Stimulated activated CD8-positive, alpha-beta memory T cell treated with anti-CD3 and anti-CD28 coated beads, Interleukin-15, amount 100 ng/mL, for 24 hours (primary cell): ENCODE measurements at regions not wholly inside any gene's neighbourhood (a gene's known extent, or its start where the extent isn't known, plus 50 kb on each side); places are given as distances from the start of the nearest gene placed in this dataset.

Source experiments
- DNase-seq: peaks from one replicate; pipeline ENCODE4 v3.0.0-alpha.2; 2020; ENCODE audit warnings: low read depth

DNA sequence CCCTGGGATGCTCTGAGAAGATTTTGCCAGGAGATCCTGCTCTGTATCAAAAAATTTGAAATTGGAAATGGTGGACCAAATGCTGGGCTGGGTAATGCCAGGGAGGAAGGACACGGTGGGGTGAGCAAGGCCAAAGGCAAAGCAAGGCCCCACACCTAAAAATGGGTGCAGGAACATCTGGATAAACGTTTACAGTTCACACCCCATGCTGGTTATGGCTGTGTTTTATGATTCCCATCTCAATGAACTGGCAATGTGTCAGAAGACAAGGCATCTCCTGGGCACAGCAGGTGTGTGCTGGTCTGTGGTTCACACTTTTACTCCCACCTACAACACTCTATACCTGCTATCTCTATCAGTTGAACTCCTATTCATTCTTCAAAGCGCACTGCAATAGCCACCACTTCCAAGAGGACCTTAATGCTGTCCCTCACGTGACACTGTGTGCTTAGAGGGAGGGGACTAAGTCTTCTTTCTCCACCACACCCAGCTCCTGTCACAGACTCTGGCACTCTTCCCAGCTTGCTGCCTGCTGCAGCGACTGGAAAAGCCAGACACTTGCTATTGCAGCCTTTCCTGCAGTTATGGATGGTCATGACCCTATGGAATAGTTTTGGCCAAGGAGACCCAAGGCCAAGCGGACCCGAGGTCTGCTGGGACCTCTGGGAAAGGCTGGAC lies 277.5 kb downstream of the CTTN start:
- no peak for DNase-seq

DNA sequence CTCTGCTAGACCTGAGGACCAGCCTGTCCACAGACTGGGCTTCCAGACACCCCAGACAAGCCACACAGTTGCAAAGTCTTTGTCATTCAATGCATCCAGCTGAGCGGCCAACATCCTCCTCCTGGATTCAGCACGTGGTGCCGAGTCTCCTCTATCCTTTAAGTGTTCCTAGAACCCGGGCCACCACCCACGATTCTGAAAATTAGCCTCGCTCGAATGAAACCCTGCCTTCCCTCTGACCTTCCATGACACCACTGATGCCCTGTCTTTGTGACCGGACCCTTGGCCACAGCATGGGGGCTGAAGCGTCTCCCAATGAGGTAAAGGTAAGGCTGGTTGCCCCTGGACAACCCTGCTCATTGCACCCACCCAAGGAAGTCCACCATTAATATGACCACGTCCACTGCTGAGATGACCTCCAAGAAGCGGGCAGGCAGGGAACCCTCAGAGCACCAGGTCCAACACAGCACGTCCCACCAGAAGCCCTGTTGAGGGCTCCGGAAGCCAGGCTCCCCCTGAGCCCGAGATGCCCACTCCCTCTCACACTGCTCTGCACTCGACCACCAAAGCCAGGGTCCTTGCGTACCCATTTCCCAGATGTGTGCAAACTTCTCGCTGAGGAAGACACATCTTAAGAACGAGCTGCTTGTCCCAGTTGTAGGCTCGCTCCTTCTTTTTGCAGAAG lies 279.0 kb downstream of the CTTN start:
- no peak for DNase-seq

DNA sequence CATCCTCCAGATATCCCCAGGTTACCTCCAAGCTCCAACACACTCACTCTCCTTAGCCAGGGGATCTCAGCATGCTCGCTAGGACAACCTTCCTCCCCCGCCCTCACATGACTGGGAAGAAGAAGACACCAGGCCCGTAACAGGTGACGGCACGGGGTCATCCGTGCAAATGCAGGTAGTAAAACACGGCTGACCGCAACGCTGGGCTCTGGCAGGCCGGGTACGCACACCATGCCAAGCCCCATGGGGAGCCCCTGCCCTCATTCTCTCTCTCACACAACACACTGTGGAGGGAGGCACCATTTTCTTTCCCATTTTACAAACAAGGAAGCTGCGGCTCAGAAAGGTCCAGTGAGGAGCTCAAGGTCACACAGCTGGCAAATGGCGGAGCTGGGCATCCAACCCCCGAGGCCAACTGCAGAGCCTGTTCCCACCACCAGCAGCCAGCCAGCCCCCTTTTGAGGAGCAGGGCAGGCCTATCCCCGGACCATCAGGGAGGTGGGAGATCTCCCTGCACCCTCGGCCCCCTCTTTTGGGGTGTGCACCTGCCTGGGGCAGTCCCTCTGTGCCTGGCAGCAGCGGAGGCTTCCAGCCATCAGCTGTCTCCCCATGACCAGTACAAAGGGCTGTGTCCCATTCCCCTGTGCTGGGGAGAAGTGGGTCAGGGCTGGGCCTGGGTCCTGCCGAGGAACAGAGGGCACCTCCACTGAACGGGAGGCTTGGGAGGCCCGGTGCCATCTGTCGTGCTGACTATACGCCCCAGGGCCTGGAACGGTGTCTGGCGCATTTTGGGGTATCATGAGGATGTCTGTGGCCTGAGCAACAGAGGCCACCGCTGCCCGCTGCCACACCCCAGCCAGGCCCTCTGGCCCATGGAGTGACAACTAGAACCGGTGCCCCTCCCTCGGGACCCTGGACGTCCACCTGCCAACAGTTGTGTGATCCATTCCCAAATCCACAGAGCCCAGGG lies 280.9 kb downstream of the CTTN start:
- DNase-seq: no peak

DNA sequence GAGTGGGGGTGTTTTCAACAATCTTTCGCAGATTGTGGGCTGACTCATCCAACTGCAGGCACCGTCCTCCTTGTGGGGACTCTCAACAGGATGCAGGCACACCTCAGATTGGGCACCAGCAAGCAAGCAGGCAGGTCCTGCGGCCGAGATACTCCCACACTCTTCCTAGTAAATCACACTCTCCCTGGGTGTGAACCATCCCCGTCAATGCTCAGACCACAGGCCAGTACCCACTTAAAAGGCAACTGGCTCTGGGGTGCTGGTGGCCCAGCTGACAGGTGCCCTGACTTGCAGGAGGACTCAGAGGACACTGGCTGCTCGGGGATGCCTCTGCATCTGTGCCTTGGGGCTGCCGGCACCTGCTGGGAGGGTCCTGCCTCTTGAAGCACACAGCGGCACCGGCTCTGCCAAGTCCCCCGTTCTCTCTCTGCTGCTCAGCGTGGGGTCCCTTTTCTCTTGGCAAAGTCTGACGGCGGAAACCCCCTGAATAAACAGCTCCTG lies 282.5 kb downstream of the CTTN start:
- DNase-seq: no peak

DNA sequence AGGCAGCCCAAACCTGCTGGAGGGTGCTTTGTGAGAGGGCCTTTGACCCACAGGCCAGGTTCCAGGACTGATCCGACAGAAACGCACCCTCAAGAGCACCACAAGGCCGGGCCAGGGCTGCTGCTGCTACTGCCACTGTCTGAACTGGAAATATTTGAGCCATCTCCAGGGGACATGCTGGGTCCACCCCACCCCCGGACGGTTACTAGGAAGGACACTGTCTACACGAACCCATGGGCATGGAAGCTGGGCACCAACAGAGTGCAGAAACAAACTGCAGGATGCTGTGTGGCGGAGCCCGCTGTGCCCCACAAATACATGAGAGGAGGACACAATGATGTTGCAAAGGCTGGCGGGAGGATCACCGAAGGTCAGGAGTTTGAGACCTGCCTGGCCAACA lies 283.7 kb downstream of the CTTN start:
- no peak for DNase-seq

DNA sequence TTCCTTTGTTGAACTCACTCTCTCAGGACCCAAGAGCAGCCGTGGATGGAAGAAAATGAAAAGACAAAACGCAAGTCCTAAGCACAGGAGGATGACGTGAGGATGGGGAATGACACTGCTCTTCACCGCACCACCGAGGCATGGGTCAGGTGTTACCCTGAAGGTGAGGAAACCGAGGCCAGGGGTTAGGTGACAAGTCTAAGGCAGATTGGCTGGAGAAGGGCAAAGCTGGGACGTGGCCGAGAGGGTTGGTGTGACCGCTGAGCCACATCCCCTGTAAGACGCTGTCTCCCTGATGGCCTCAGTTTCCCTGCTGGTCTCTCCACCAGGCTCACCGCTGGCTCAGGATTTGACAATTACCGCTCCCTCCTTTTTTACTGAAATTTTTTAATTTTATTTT lies 284.4 kb downstream of the CTTN start:
- DNase-seq: no peak

DNA sequence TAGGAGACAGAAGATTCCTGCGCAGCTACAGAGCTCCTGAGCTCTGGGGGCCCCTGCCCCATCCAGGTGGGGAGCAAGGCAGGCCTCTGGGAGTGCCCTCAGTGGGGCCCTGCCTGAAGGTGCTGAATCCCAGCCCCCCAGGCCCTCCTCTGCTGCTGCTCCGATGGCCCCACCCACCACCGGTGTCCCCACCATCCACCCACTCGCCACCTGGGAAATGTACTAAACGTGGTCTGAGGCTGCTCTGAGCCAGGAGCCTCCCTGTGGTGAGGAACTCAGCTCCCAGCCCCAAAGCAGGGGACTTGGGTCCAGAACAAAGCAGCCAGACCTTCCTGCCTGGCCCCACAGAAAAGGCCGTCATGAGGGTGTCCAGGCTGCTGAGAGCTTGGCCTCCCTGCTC lies 289.4 kb downstream of the CTTN start:
- no peak for DNase-seq

DNA sequence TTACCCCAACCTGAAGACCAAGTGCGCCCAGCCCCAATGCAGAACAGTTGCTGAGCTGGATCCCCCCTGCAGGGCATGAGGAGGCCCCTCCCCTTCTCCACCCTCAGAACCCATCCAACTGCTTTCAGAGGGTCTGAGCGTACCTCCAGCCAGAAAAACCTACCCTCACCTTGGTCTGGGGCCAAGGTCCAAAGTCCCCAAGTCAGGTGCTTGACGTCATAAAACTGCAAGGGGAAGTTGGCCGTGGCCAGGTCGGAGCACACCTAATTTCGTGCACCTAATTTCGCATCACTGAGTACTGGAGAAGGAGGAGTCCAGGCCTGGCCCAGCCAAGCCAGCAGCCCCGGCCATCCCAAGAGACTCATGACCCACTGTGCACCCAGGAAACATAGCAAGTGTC lies 289.8 kb downstream of the CTTN start:
- no peak for DNase-seq

DNA sequence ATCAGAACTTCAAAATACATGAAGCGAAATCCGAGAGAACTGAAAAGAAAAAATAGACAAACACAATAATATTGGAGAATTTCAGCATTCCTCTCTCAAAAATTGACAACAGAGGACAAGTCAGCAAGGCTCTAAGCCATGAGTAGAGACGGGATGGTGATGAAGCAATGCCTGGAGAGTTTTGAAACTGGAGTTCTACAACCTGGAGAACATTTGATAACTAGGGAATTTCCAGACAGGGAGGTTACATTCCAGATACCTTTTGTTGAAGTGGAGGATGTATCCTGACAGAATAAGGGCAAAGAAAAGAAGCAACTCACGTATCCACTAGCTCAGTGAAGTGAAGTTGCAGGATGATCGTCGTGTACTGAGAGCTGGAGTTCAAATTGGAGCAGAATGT lies 291.4 kb downstream of the CTTN start:
- no peak for DNase-seq

DNA sequence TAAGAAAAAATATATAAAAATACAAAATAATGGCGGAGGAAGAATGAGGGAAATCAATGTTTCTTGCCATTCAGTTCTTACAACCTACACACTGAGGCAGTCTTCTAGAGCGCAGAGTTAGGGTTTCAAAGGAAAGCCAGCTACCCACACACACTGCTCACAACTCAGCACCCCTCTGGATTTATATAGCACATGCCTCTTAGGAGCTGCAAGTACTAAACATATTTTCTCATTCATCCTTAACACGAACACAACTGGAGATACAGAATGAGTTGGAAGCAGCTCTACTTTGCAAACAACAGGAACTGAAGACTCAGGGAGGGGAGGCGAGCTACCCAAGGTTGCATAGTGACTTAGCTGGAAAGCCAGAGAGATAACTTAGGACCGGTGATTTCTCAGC lies 293.8 kb downstream of the CTTN start:
- no peak for DNase-seq

DNA sequence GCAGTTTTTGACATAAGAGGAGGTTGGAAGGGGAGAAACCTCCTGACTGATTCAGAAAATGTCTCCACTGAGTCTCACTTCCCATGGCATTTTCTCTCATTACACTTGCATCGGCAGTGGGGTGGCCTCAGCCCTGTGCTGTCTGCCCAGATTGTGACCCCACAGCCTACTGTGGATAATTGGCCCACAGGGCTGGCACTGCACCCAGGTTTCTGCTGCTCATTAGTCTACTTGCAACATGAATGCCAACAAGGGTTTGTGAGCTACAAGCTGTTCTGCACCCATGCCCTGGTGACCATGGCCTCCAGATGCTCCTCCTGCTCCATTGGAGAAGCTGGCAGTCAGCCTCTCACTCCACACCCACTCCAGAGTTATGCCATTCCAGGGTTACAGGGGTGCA lies 296.0 kb downstream of the CTTN start:
- DNase-seq: no peak

DNA sequence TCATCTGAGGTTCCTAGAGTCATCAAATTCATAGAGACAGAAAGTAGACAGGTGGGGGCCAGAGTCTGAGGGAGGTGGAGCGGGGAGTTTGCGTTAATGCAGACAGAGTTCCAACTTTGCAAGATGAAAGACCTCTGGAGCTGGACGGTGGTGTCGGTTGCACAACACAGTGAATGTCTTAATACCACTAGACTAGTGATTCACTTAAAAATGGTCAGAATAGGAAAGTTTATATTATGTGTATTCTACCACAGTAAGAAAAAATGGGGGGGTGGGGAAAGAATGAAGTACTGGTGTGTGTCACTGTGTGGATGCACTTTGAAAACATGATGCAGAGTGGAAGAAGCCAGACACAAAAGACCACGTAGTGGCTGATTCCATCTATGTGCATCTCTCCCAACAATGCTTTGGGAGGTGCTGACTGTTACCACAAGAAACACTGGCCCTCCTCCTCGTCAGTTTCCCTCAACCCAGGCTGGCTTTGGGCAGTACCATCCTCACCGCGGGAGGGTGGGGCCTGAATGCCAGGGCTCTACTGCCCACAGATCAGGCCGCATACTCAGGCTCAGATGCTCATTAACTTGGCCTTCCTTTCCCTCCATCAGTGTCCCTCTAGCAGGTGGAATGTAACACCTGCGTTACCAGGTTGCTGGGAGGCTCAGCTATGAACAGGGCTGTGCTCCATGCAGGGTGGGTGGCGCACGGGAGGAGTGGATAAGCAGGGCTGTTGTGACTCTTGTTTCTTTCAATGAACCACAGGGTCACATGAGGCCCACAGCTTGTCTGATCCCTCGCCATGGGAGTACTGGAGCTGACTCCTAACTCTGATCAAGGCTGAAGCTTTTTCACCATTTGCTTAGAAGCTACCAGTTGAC lies 297.0 kb downstream of the CTTN start:
- no peak for DNase-seq

DNA sequence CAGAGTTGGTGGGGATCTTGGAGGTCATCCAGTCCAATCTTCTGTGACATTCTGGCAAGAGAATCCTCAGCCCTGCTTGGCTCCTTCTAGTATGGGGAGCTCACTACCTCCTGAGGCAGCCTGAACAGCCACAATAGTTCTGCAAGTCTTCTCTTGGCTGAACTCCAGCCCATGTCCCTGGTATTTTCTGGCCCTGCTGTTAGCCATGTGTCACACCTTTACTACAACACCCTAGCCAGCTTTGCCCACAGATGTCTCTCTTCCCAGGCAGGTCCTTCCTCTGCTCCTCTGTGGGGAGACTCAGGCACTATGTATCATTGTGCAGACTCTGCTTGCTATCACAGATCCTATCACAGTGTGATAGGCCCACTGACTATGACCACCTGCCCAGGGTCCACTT lies 297.7 kb downstream of the CTTN start:
- DNase-seq: no peak

DNA sequence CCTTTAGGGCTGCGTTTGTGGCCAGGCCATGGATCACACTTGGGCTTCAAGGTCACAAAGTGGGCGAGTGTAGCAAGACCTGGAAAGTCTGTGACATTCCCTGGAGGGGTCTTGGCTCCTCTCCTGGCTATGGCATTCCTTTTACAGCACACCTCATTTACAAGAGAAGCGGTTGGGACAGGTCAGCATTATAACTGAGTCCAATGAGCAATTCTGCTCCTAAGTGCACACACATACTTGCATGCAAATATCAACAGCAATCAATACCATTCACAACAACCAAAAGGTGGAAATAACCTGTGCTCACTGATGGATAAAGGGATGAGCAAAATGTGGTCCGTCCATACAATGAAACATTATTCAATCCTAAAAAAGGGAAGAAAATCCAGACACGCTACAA lies 298.2 kb downstream of the CTTN start:
- no peak for DNase-seq

DNA sequence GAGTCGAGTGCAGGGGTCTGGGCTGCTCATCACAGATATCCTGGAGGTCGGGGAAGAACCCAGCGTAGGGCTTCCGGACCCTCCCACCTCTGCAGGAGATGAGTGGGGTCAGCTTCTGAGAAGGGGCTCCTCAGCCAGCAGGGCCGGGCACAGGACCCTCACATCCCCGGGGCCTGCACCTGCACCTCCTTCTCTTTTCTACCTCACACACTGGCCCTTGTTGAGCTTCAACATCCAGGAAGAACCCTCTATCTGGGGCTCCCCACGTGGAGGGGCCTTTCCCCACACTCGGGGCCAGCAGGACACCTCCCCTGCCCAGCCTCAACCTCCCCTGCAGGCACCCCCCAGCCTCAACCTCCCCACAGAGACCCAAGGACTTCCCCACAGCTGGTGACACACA lies 299.4 kb downstream of the CTTN start:
- DNase-seq: no peak

DNA sequence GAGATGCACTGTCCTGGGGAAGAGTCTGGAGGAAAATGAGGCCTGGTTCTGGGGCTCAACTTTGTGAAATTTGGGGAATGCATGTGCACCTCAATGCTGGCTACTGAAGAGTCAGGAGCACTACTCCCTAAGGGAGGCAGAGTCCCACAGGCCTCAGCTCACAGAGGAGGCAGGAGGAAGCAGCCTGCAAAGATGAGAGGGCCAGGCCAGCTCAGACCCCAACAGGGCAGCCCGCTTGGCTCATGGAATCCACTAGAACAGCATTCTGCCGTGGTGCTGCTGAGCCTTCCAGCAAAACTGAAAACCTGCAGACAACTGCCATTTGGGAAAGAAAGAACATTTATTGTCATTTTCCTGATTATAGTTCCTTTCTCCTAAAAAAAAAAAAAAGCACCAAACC lies 300.5 kb downstream of the CTTN start:
- DNase-seq: no peak

DNA sequence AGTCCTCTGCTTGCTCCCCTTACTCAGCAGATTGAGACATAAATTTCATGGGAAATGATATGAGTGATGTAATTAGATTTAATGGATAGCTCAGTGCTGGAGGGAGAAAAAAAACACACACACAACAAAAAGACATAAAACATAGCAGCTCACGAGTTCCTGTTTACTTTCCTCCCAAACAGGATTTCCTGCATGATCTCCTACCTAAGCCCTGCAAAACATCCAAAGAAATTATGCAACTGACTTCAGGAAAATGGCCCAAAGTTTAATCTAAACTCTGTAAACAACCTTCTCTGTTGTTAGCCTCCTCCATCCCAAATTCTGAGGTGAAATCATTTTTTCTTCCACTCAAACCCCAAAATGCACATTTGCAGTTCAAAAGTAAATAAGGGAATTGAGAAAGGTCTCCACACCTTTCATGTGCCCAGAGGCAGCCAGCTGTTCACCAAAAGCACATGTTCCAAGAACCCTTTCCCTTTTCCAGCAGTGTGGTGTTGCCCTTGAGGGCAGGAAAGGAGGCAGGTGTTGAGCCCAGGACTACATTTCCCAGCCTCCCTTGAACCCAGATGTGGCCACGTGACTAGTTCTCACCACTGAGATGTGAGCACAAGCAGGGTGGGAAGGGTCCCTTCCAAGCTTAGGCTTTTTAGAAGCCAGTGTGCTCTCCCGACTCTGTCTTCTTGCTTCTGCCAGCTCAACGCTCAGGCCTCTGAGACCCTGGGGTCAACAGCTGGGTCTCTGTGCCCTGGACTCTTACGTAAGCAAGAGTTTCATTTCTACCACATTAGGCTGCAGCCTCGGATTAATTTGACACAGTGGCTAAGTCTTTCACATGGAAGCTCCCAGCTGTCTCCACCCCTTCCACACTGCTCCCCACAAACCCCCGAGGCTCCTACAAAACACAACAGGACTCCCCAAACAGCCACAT lies 301.2 kb downstream of the CTTN start:
- DNase-seq: no peak

DNA sequence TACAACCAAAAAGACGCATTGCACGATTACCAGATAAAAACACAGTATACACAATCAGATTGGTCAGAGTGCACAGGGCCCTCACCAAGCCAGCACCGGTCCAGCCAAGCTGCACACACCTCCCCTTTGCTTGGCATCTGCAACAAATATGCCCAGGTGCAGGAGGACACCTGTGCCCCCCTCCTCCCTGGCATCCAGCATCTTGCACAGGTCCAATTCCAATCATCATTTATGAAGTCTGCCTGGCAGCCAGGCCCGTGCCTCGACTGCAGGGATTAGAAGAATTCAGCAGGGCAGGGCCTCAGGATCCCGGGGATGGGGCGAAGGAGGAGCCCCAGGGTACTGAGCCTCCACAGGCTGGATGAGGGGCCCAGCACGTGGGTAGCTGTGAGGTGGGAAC lies 302.1 kb downstream of the CTTN start:
- no peak for DNase-seq

DNA sequence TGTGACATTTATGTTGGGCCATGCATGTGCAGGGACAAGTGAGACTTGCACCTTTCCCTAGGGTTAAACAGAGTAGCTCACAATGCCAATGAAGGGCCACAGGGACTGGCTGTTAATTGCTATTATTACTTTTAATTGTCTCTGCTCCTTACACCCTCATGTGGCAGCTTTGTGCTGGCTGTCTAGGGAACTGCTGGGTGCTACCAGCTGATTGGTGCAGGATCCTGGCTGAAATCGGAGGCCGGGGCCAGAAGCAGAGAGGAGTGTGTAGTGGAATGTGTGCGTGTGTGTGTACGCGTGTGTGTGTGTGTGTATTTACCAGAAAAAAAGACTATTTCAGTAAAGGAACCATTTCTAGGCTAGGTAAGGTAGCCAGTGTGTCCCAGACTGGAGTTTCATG lies 302.5 kb downstream of the CTTN start:
- DNase-seq: no peak

DNA sequence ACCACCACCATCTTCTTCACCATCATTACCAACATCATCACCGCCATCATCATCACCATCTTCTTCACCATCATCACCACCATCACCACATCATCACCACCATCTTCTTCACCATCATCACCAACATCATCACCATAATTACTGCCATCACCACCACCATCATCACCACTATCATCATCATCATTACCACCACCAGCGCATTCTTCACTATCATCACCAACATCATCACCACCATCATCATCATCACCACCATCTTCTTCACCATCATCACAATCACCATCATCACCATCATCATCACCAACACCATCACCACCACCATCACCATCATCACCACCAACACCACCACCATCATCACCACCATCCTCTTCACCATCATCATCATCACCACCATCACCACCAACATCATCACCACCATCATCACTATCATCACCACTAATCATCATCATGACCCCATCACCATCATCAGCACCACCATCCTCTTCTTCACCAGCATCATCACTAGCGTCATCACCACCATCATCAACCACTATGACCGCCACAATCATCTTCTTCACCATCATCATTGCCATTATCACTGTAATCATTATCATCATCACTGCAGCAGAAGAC lies 303.8 kb downstream of the CTTN start:
- no peak for DNase-seq
